ENCODE measurements at regions not wholly inside any gene's neighbourhood (a gene's known extent, or its start where the extent isn't known, plus 50 kb on each side); places are given as distances from the start of the nearest gene placed in this dataset.

DNA sequence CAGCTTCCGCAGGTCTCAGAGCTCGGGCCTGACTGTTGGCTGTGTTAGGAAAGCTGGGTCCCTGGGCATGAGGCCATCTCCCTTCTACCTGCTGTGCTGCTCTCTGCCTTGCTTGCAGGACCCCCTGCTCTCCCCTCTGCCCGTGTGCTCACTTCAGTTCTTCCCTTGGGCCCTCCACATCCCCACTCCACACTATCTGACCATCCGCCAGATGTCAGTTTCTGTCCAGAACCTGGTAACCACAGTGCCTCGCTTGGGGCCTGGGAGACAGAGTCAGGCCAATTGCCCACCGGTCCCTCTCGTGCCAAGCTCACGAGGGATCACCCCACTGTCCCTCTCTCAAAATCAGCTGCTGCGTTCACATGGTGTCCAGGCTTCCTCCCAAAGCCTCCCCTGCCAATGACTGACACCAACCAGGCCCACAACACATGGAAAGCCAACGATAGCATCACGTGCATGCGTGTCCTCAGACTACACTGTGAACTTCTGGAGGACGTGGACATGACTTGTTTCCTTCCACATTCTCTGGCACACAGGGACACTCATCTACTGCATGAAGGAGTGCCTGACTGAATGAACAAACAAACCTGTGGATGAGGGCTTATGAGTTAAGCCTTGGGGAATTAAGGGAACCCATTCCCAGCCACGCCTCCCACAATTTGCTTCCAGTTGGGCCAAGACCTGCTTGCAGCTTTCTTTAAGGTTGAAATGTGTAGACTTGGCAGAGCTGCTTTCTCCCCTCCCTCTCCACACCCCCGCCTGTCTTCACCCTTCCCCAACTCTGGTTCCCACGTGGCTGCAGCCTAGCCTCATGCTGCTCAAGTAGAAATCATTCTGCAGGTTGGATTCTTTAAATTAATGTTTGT is 72.5 kb upstream of the ZNF423 start:
- no peak for ATAC-seq
- Mint-ChIP-seq H3K27ac (no peak overlapping the region), H3K36me3 (no peaks in the 10 kb centered on the region), H3K4me3 (no peak overlapping the region), H3K27me3 (ENCODE audit: low read depth) (peaks cover 3% of the 10 kb centered on the region; the same call in 1 of the 2 replicates), H3K9me3 (peaks cover 10% of the 10 kb centered on the region; the same call in 1 of the 2 replicates), H3K4me1 (peaks cover 7% of the 10 kb centered on the region)
- DNase-seq (ENCODE audit: low spot score): no peak
- CTCF ChIA-PET: no interaction called here
- TF ChIP-seq, protein P1, sequence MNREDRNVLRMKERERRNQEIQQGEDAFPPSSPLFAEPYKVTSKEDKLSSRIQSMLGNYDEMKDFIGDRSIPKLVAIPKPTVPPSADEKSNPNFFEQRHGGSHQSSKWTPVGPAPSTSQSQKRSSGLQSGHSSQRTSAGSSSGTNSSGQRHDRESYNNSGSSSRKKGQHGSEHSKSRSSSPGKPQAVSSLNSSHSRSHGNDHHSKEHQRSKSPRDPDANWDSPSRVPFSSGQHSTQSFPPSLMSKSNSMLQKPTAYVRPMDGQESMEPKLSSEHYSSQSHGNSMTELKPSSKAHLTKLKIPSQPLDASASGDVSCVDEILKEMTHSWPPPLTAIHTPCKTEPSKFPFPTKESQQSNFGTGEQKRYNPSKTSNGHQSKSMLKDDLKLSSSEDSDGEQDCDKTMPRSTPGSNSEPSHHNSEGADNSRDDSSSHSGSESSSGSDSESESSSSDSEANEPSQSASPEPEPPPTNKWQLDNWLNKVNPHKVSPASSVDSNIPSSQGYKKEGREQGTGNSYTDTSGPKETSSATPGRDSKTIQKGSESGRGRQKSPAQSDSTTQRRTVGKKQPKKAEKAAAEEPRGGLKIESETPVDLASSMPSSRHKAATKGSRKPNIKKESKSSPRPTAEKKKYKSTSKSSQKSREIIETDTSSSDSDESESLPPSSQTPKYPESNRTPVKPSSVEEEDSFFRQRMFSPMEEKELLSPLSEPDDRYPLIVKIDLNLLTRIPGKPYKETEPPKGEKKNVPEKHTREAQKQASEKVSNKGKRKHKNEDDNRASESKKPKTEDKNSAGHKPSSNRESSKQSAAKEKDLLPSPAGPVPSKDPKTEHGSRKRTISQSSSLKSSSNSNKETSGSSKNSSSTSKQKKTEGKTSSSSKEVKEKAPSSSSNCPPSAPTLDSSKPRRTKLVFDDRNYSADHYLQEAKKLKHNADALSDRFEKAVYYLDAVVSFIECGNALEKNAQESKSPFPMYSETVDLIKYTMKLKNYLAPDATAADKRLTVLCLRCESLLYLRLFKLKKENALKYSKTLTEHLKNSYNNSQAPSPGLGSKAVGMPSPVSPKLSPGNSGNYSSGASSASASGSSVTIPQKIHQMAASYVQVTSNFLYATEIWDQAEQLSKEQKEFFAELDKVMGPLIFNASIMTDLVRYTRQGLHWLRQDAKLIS (CRISPR knock-in tag; IDR thresholded peaks at IDR 0.05; ENCODE audit: borderline replicate concordance): no peak
- TF ChIP-seq, protein P2, sequence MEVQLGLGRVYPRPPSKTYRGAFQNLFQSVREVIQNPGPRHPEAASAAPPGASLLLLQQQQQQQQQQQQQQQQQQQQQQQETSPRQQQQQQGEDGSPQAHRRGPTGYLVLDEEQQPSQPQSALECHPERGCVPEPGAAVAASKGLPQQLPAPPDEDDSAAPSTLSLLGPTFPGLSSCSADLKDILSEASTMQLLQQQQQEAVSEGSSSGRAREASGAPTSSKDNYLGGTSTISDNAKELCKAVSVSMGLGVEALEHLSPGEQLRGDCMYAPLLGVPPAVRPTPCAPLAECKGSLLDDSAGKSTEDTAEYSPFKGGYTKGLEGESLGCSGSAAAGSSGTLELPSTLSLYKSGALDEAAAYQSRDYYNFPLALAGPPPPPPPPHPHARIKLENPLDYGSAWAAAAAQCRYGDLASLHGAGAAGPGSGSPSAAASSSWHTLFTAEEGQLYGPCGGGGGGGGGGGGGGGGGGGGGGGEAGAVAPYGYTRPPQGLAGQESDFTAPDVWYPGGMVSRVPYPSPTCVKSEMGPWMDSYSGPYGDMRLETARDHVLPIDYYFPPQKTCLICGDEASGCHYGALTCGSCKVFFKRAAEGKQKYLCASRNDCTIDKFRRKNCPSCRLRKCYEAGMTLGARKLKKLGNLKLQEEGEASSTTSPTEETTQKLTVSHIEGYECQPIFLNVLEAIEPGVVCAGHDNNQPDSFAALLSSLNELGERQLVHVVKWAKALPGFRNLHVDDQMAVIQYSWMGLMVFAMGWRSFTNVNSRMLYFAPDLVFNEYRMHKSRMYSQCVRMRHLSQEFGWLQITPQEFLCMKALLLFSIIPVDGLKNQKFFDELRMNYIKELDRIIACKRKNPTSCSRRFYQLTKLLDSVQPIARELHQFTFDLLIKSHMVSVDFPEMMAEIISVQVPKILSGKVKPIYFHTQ (CRISPR knock-in tag; IDR thresholded peaks at IDR 0.05): no peak
- TF ChIP-seq NR1H2 (CRISPR knock-in tag; IDR thresholded peaks at IDR 0.05): no peak
- no peak for TF ChIP-seq ZNF121 (CRISPR knock-in tag; IDR thresholded peaks at IDR 0.05)
- TF ChIP-seq, protein P3, sequence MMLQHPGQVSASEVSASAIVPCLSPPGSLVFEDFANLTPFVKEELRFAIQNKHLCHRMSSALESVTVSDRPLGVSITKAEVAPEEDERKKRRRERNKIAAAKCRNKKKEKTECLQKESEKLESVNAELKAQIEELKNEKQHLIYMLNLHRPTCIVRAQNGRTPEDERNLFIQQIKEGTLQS (CRISPR knock-in tag; conservative IDR thresholded peaks at IDR 0.05): no peak
- TF ChIP-seq PRRX2 (CRISPR knock-in tag; IDR thresholded peaks at IDR 0.05): no peak
- no peak for TF ChIP-seq ETV6 (CRISPR knock-in tag; IDR thresholded peaks at IDR 0.05)
- TF ChIP-seq, protein P4, sequence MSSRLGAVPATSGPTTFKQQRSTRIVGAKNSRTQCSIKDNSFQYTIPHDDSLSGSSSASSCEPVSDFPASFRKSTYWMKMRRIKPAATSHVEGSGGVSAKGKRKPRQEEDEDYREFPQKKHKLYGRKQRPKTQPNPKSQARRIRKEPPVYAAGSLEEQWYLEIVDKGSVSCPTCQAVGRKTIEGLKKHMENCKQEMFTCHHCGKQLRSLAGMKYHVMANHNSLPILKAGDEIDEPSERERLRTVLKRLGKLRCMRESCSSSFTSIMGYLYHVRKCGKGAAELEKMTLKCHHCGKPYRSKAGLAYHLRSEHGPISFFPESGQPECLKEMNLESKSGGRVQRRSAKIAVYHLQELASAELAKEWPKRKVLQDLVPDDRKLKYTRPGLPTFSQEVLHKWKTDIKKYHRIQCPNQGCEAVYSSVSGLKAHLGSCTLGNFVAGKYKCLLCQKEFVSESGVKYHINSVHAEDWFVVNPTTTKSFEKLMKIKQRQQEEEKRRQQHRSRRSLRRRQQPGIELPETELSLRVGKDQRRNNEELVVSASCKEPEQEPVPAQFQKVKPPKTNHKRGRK (CRISPR knock-in tag; IDR thresholded peaks at IDR 0.05; ENCODE audit: borderline replicate concordance): no peak
- no peak for TF ChIP-seq TP53 (CRISPR knock-in tag; IDR thresholded peaks at IDR 0.05)
- no peak for TF ChIP-seq ZNF138 (CRISPR knock-in tag; conservative IDR thresholded peaks at IDR 0.05)
- TF ChIP-seq ESRRA (CRISPR knock-in tag; IDR thresholded peaks at IDR 0.05; ENCODE audit: borderline replicate concordance): no peak
- no peak for TF ChIP-seq ZNF219 (CRISPR knock-in tag; IDR thresholded peaks at IDR 0.05; ENCODE audit: borderline replicate concordance)
- no peak for TF ChIP-seq ELF4 (CRISPR knock-in tag; IDR thresholded peaks at IDR 0.05; ENCODE audit: low read depth)
- TF ChIP-seq KAT7 (CRISPR knock-in tag; IDR thresholded peaks at IDR 0.05; ENCODE audit: borderline replicate concordance): no peak
- TF ChIP-seq SMAD3 (CRISPR knock-in tag; IDR thresholded peaks at IDR 0.05; ENCODE audit: borderline replicate concordance): no peak
- TF ChIP-seq, protein P5, sequence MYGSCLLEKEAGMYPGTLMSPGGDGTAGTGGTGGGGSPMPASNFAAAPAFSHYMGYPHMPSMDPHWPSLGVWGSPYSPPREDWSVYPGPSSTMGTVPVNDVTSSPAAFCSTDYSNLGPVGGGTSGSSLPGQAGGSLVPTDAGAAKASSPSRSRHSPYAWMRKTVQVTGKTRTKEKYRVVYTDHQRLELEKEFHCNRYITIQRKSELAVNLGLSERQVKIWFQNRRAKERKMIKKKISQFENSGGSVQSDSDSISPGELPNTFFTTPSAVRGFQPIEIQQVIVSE (CRISPR knock-in tag; IDR thresholded peaks at IDR 0.05; ENCODE audit: borderline replicate concordance): no peak
- TF ChIP-seq ZBTB21 (CRISPR knock-in tag; IDR thresholded peaks at IDR 0.05; ENCODE audit: borderline replicate concordance): no peak
- TF ChIP-seq, protein P6, sequence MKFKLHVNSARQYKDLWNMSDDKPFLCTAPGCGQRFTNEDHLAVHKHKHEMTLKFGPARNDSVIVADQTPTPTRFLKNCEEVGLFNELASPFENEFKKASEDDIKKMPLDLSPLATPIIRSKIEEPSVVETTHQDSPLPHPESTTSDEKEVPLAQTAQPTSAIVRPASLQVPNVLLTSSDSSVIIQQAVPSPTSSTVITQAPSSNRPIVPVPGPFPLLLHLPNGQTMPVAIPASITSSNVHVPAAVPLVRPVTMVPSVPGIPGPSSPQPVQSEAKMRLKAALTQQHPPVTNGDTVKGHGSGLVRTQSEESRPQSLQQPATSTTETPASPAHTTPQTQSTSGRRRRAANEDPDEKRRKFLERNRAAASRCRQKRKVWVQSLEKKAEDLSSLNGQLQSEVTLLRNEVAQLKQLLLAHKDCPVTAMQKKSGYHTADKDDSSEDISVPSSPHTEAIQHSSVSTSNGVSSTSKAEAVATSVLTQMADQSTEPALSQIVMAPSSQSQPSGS (CRISPR knock-in tag; IDR thresholded peaks at IDR 0.05; ENCODE audit: borderline replicate concordance, low read depth): no peak
- TF ChIP-seq, protein P7, sequence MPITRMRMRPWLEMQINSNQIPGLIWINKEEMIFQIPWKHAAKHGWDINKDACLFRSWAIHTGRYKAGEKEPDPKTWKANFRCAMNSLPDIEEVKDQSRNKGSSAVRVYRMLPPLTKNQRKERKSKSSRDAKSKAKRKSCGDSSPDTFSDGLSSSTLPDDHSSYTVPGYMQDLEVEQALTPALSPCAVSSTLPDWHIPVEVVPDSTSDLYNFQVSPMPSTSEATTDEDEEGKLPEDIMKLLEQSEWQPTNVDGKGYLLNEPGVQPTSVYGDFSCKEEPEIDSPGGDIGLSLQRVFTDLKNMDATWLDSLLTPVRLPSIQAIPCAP (CRISPR knock-in tag; IDR thresholded peaks at IDR 0.05): no peak
- POLR2A ChIA-PET: no interaction called here
